Neural cell (in vitro differentiated cells): ENCODE measurements at regions not wholly inside any gene's neighbourhood (a gene's known extent, or its start where the extent isn't known, plus 50 kb on each side); places are given as distances from the start of the nearest gene placed in this dataset.

Source experiments
- H2AFZ ChIP-seq: fragments of 200-600, 300-800 bp; sonication (generic), shearing (Covaris generic); 2 replicates; pipeline ENCODE4 v1.6.0; 2014; ENCODE audit warnings: low read depth, mild to moderate bottlenecking, antibody characterized with exemption, low read length, moderate library complexity
- H3F3A ChIP-seq: fragments of 200-600 bp; shearing (Covaris generic); 2 replicates; pipeline ENCODE4 v1.6.1; 2016; ENCODE audit warnings: mild to moderate bottlenecking, moderate library complexity, mixed read lengths, antibody characterized with exemption, low read length; ENCODE audit not compliant: insufficient read depth, poor library complexity, severe bottlenecking
- H3K27ac ChIP-seq: fragments of 200-600, 300-800 bp; sonication (generic), shearing (Covaris generic); 2 replicates; pipeline ENCODE4 v1.5.1; 2014; ENCODE audit warnings: mild to moderate bottlenecking, low read length, moderate library complexity
- H3K27me3 ChIP-seq: fragments of 300-800, 200-600 bp; sonication (generic), shearing (Covaris generic); 2 replicates; pipeline ENCODE4 v1.6.0; 2014; ENCODE audit warnings: mild to moderate bottlenecking, low read depth, low read length, moderate library complexity; ENCODE audit not compliant: insufficient read depth
- H3K36me3 ChIP-seq: fragments of 300-800, 200-600 bp; sonication (generic), shearing (Covaris generic); 2 replicates; pipeline ENCODE4 v1.5.1; 2014; ENCODE audit warnings: mild to moderate bottlenecking, antibody characterized with exemption, low read length, moderate library complexity; ENCODE audit not compliant: insufficient read depth
- H3K4me2 ChIP-seq: fragments of 300-800, 200-600 bp; sonication (generic), shearing (Covaris generic); 2 replicates; pipeline ENCODE4 v1.6.0; 2014; ENCODE audit warnings: mild to moderate bottlenecking, low read length
- H3K4me3 ChIP-seq: fragments of 300-800, 200-600 bp; sonication (generic), shearing (Covaris generic); 2 replicates; pipeline ENCODE4 v1.5.1; 2014; ENCODE audit warnings: mild to moderate bottlenecking, low read length, moderate library complexity
- H3K79me2 ChIP-seq: fragments of 200-600 bp; shearing (Covaris generic); replicated peaks from 2 replicates; pipeline ENCODE4 v1.6.0; 2014; ENCODE audit warnings: mild to moderate bottlenecking, low read length, moderate library complexity; ENCODE audit not compliant: insufficient read depth
- H3K9ac ChIP-seq: fragments of 300-800, 200-600 bp; sonication (generic), shearing (Covaris generic); 2 replicates; pipeline ENCODE4 v1.6.1; 2016; ENCODE audit warnings: mild to moderate bottlenecking, low read length, mixed read lengths
- H3K9me2 ChIP-seq: fragments of 200-600 bp; shearing (Covaris generic); 2 replicates; pipeline ENCODE4 v1.6.1; 2016; ENCODE audit warnings: mild to moderate bottlenecking, low read length, mixed read lengths; ENCODE audit not compliant: insufficient read depth
- H3K9me3 ChIP-seq: fragments of 200-600, 300-800 bp; sonication (generic), shearing (Covaris generic); 2 replicates; pipeline ENCODE4 v1.6.1; 2016; ENCODE audit warnings: mild to moderate bottlenecking, mixed run types, low read length, moderate library complexity, mixed read lengths
- H4K20me1 ChIP-seq: fragments of 200-600 bp; shearing (Covaris generic); 2 replicates; pipeline ENCODE4 v1.6.1; 2016; ENCODE audit warnings: mild to moderate bottlenecking, mixed run types; ENCODE audit not compliant: insufficient read depth
- EP300 ChIP-seq: fragments of 450-650 bp; conservative IDR thresholded peaks from 2 replicates; pipeline ENCODE4 v1.6.1; 2014; ENCODE audit warnings: antibody characterized with exemption, mild to moderate bottlenecking, moderate library complexity; ENCODE audit not compliant: poor library complexity, severe bottlenecking
- EZH2 ChIP-seq: fragments of 200-600, 300-800 bp; shearing (Covaris generic), sonication (generic); IDR thresholded peaks from 2 replicates; pipeline ENCODE4 v1.6.1; 2014; ENCODE audit warnings: antibody characterized with exemption, low read length, borderline replicate concordance, mild to moderate bottlenecking; ENCODE audit not compliant: insufficient read depth, poor library complexity, severe bottlenecking
- MXI1 ChIP-seq: fragments of 450-650 bp; conservative IDR thresholded peaks from 2 replicates; pipeline ENCODE4 v1.6.1; 2014; ENCODE audit warnings: antibody characterized with exemption, mild to moderate bottlenecking; ENCODE audit not compliant: poor library complexity, severe bottlenecking
- POLR2AphosphoS5 ChIP-seq: IDR thresholded peaks from 2 replicates; pipeline ENCODE4 v1.6.1; 2012
- RAD21 ChIP-seq: fragments of 450-650 bp; conservative IDR thresholded peaks from 2 replicates; pipeline ENCODE4 v1.6.1; 2014; ENCODE audit warnings: antibody characterized with exemption, mild to moderate bottlenecking, moderate library complexity
- SMC3 ChIP-seq: fragments of 450-650 bp; conservative IDR thresholded peaks from 2 replicates; pipeline ENCODE4 v1.6.1; 2014; ENCODE audit warnings: antibody characterized with exemption, mild to moderate bottlenecking, moderate library complexity; ENCODE audit not compliant: poor library complexity
- TAF1 ChIP-seq: IDR thresholded peaks from 2 replicates; pipeline ENCODE4 v1.6.1; 2012; ENCODE audit warnings: low read depth
- TF ChIP-seq, protein P1 (sequence below): fragments of 450-650 bp; IDR thresholded peaks from 2 replicates; pipeline ENCODE4 v1.5.1; 2014; ENCODE audit warnings: antibody characterized with exemption, mild to moderate bottlenecking, moderate library complexity; ENCODE audit not compliant: poor library complexity, severe bottlenecking
- TF ChIP-seq, protein P2 (sequence below): IDR thresholded peaks from 2 replicates; pipeline ENCODE4 v1.6.1; 2012; ENCODE audit warnings: borderline replicate concordance

- TF ChIP-seq, protein P1, sequence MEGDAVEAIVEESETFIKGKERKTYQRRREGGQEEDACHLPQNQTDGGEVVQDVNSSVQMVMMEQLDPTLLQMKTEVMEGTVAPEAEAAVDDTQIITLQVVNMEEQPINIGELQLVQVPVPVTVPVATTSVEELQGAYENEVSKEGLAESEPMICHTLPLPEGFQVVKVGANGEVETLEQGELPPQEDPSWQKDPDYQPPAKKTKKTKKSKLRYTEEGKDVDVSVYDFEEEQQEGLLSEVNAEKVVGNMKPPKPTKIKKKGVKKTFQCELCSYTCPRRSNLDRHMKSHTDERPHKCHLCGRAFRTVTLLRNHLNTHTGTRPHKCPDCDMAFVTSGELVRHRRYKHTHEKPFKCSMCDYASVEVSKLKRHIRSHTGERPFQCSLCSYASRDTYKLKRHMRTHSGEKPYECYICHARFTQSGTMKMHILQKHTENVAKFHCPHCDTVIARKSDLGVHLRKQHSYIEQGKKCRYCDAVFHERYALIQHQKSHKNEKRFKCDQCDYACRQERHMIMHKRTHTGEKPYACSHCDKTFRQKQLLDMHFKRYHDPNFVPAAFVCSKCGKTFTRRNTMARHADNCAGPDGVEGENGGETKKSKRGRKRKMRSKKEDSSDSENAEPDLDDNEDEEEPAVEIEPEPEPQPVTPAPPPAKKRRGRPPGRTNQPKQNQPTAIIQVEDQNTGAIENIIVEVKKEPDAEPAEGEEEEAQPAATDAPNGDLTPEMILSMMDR: no peak
- TF ChIP-seq EP300 (no peak), MXI1 (no peak), SMC3 (no peak), RAD21 (no peak), POLR2AphosphoS5 (no peak), TAF1 (no peak), EZH2 (no peak)
- Histone ChIP-seq H3K9ac (no peak overlapping the region), H4K20me1 (no peaks in the 10 kb centered on the region), H3K27ac (no peak overlapping the region), H3K4me3 (no peak overlapping the region), H3K27me3 (no peaks in the 10 kb centered on the region), H2AFZ (no peak overlapping the region), H3K9me3 (peaks cover 5% of the 10 kb centered on the region), H3K4me2 (no peak overlapping the region), H3K36me3 (no peaks in the 10 kb centered on the region), H3K79me2 (no peaks in the 10 kb centered on the region), H3F3A (no peaks in the 10 kb centered on the region), H3K9me2 (no peaks in the 10 kb centered on the region)
Observed at GRCh38 chr10:2828741-2829140, 238.6 kb upstream of the PFKP start.

- no peak for TF ChIP-seq POLR2AphosphoS5
- TF ChIP-seq TAF1: no peak
- no peak for TF ChIP-seq SMC3
- no peak for TF ChIP-seq EP300
- no peak for TF ChIP-seq EZH2
- TF ChIP-seq, protein P1: no peak
- TF ChIP-seq, protein P2, sequence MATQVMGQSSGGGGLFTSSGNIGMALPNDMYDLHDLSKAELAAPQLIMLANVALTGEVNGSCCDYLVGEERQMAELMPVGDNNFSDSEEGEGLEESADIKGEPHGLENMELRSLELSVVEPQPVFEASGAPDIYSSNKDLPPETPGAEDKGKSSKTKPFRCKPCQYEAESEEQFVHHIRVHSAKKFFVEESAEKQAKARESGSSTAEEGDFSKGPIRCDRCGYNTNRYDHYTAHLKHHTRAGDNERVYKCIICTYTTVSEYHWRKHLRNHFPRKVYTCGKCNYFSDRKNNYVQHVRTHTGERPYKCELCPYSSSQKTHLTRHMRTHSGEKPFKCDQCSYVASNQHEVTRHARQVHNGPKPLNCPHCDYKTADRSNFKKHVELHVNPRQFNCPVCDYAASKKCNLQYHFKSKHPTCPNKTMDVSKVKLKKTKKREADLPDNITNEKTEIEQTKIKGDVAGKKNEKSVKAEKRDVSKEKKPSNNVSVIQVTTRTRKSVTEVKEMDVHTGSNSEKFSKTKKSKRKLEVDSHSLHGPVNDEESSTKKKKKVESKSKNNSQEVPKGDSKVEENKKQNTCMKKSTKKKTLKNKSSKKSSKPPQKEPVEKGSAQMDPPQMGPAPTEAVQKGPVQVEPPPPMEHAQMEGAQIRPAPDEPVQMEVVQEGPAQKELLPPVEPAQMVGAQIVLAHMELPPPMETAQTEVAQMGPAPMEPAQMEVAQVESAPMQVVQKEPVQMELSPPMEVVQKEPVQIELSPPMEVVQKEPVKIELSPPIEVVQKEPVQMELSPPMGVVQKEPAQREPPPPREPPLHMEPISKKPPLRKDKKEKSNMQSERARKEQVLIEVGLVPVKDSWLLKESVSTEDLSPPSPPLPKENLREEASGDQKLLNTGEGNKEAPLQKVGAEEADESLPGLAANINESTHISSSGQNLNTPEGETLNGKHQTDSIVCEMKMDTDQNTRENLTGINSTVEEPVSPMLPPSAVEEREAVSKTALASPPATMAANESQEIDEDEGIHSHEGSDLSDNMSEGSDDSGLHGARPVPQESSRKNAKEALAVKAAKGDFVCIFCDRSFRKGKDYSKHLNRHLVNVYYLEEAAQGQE: no peak
- TF ChIP-seq MXI1: no peak
- TF ChIP-seq RAD21: no peak
- Histone ChIP-seq H3K27me3 (no peaks in the 10 kb centered on the region), H4K20me1 (no peaks in the 10 kb centered on the region)
Observed at GRCh38 chr10:2826675-2827074, 240.7 kb upstream of the PFKP start.

More at GRCh38 chr10:2826675-2827074, 240.7 kb upstream of the PFKP start:
- Histone ChIP-seq H3K27ac (no peak overlapping the region), H3K36me3 (no peaks in the 10 kb centered on the region), H3K79me2 (no peaks in the 10 kb centered on the region), H3K9me3 (peaks cover 5% of the 10 kb centered on the region), H3K9ac (no peak overlapping the region), H3K4me2 (no peak overlapping the region), H3K4me3 (no peak overlapping the region), H2AFZ (no peak overlapping the region), H3F3A (no peaks in the 10 kb centered on the region), H3K9me2 (no peaks in the 10 kb centered on the region)
